HG03460 (cell line): ENCODE measurements at regions not wholly inside any gene's neighbourhood (a gene's known extent, or its start where the extent isn't known, plus 50 kb on each side); places are given as distances from the start of the nearest gene placed in this dataset.
A peak's percentile ranks its signal among the peaks of the same experiment; 100 is the strongest.

Experiments used
- ATAC-seq: cut with Tn5 transposase; IDR thresholded peaks from one replicate; pipeline ENCODE4 v1.9.1; 2021; ENCODE audit not compliant: unreplicated experiment

DNA sequence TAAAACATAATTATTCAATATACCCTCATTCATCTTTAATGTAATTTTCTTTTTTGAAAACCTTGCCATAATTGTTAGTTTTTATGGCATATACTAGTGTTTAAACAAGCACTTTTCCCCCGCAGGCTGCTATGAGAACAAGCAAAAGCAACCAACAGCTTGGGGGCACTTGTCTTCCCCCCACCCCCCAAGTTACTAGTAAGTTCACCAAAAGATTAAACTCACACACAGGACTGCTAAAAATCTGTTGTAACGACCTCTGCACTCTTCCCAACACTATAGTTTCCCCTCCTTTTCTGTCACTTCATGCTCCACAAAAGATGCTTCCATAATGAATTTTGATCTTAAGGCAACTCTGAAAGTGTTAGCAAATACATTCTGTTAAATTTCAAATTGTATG is 474.9 kb upstream of the SOX5 start:
- no peak for ATAC-seq

DNA sequence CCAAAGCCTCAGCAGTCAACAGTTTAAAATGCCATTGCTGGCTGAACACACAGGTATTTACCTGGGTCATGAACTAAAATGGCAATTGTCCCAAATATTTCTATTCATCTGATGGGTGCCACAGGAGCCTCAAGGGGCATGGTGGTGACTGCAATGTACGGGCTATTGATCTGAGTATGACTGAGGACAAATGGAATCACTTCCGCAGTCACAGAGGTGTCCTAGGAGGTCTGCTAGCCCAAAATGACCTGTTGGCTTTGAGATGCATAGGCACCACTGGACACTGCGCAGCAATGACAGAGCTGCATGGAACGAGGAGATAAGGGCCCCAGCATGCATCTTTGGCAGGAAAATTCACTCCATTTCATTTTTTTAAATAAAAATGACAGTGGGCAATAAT is 474.1 kb upstream of the SOX5 start:
- ATAC-seq: no peak

GRCh38 chr12:24421759-24422158 is 472.3 kb upstream of the SOX5 start:
- no peak for ATAC-seq

- no peak for ATAC-seq
Measured at GRCh38 chr12:24418157-24418556, 468.7 kb upstream of the SOX5 start.

GRCh38 chr12:24416423-24417109 is 467.1 kb upstream of the SOX5 start:
- no peak for ATAC-seq

- ATAC-seq: no peak
Measured at GRCh38 chr12:24415934-24416333, 466.5 kb upstream of the SOX5 start.

GRCh38 chr12:24414480-24414879 is 465.0 kb upstream of the SOX5 start:
- no peak for ATAC-seq

DNA sequence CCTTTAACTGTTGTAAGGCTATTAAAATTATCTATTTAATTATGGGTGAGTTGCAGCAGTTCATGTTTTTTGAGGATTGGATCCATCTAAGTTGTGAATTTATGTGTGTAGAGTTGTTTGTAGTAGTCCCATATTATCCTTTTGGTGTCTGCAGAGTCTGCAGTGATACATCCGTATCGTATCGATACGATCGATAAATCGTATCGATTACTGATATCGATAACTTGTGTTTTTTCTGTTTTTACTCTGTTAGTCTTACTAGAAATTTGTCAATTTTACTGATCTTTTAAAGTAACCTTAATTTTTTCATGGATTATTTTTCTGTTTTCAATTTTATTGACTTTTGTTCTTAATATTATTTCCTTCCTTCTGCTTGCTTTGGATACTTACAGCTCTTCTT is 462.5 kb upstream of the SOX5 start:
- no peak for ATAC-seq

- no peak for ATAC-seq
Measured at GRCh38 chr12:24409868-24410267, 460.4 kb upstream of the SOX5 start.

- ATAC-seq: no peak
Measured at GRCh38 chr12:24408305-24408704, 458.8 kb upstream of the SOX5 start.

DNA sequence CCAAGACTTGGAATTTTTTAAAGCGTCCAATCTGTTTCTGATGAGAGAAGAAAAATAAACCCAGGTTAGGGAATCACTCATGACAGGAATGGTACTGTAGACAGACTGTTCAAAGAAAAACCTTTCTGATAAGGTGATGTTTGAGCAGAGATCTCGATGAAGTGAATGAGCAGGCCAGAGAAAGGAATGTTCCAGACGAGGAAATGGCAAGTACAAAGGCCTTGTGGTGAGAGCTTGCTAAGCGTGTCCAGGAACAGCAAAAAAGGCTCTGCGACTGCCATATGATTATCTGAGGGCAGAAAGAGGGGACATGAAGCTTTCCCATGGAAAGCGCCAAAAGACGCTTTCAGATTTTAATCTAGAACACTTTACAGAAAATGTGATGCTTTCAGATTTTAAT is 458.4 kb upstream of the SOX5 start:
- ATAC-seq: no peak

- ATAC-seq: no peak
Measured at GRCh38 chr12:24404086-24404815, 454.8 kb upstream of the SOX5 start.

- no peak for ATAC-seq
Measured at GRCh38 chr12:24400533-24400932, 451.1 kb upstream of the SOX5 start.

DNA sequence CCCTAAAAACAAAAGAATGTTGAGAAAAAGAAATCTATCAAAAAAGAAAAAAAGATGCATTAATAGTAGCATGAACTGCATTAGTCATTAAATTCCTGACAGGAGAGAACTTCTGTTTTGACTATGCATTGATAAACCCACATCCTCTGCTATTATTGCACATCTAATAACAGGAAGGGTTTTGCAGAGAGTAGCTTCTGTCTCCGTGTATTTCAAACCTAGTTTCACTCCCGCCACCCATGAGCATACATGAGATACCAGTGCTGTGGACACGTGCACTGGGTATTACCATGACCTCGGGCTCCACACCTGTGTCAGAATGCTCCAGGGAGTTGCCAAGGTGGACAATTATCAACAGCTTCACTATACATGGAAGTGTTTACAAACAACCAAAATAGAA is 449.1 kb upstream of the SOX5 start:
- peak; percentile 74 for ATAC-seq

DNA sequence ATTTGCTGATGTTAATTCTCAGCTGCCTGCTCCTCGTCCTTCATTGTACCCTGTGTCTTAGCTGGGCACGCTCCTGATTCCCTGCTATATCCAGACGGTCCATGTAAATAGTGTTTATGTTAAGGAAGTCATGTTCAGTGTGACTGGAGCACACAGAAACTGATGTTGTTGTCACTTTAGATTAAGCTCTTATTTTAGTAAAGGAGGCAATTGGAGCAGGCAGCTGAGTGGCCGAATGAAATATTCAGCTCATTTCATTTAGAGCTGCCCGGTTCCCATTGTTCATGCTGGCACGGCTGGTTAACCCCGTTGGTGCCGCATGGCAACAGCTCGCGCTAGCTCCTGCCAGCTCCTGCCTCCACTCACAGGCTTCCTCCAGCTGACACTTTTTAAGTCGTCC is 446.8 kb upstream of the SOX5 start:
- no peak for ATAC-seq

DNA sequence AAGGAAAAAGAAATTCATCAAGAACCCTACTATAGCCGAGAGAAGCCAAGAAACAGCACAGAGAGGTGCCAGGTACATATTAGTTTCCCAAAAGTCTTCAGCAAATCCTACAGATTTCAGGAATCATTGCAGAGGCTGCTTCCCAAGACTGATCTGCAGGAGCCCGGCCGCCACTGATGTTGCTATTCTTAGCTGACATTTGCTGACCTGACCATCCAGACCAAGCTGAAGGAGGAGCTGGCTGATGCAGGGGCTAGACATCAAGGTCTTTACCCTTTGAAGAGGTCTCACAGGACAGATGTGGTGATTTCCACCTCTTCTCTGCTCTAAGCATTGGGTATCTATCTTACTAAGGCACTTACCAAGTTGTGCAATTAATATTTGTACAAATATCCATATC is 444.8 kb upstream of the SOX5 start:
- no peak for ATAC-seq

GRCh38 chr12:24393071-24393470 is 443.6 kb upstream of the SOX5 start:
- ATAC-seq: no peak

- no peak for ATAC-seq
Measured at GRCh38 chr12:24389394-24389793, 439.9 kb upstream of the SOX5 start.

- no peak for ATAC-seq
Measured at GRCh38 chr12:24387381-24387780, 437.9 kb upstream of the SOX5 start.

- ATAC-seq: no peak
Measured at GRCh38 chr12:24386836-24387235, 437.4 kb upstream of the SOX5 start.

DNA sequence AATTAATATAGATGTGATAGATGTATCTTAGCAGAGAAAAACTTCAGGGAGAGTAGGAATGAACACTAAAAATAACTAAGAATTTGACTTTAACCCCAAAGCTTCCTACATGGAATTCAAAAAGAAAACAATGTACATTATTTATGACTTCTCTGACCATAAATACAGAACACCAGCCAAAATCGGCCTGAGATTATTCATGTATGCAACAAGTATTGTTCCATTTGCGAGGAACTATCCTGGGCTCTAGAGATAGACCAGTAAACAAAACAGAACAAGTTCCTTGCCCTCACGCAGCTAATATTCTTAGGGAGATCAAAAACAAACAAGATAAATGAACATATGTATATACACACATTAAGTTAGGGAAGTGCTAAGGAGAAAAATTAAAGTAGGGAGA is 432.3 kb upstream of the SOX5 start:
- no peak for ATAC-seq

GRCh38 chr12:24379861-24380521 is 430.5 kb upstream of the SOX5 start:
- ATAC-seq: no peak
